ENCODE measurements at regions not wholly inside any gene's neighbourhood (a gene's known extent, or its start where the extent isn't known, plus 50 kb on each side); places are given as distances from the start of the nearest gene placed in this dataset.

GRCh38 chr13:90447034-90447733, 900.3 kb upstream of the MIR17HG start:
- H3K4me1 ChIP-seq (ENCODE audit: control insufficient read depth in 4 of 4, insufficient read depth in 4 of 4, low read length in 3 of 4) = no peaks in the 10 kb centered on the region
- no peaks in the 10 kb centered on the region for H3K36me3 ChIP-seq (ENCODE audit: control insufficient read depth in 4 of 4, insufficient read depth in 3 of 4, low read depth in 1 of 4, low read length in 3 of 4)
- 72% methylated on average over 2 of the region's 2 CpGs for WGBS
- no peak for TF ChIP-seq ATF3 (IDR thresholded peaks at IDR 0.05)
- no peak for TF ChIP-seq FOXA1 (IDR thresholded peaks at IDR 0.05)
- TF ChIP-seq CTCF (IDR thresholded peaks at IDR 0.05; ENCODE audit: low read depth, low read length, missing input control) = no peak
- no peak for TF ChIP-seq ZBTB33 (IDR thresholded peaks at IDR 0.05)
- TF ChIP-seq YY1 (IDR thresholded peaks at IDR 0.05) = no peak
- TF ChIP-seq RXRA (IDR thresholded peaks at IDR 0.05) = no peak
- TF ChIP-seq RAD21 (IDR thresholded peaks at IDR 0.05) = no peak
- no peak for TF ChIP-seq REST (IDR thresholded peaks at IDR 0.05)
- no peaks in the 10 kb centered on the region for H3K9me3 ChIP-seq (ENCODE audit: control insufficient read depth in 4 of 4, low read length in 3 of 4)
- no peak for DNase-seq (ENCODE audit: low spot score)
- H3K27me3 ChIP-seq (ENCODE audit: control insufficient read depth in 4 of 4, insufficient read depth in 4 of 4, low read length in 3 of 4) = no peaks in the 10 kb centered on the region
- H3K27ac ChIP-seq (ENCODE audit: low read depth in 1 of 2, low read length in 2 of 2) = no peak overlapping the region
- no peak overlapping the region for H3K9ac ChIP-seq (ENCODE audit: low read depth in 1 of 2, low read length in 2 of 2)
- no peak overlapping the region for H3K4me3 ChIP-seq (ENCODE audit: low read depth in 1 of 3, low read length in 3 of 3)

GRCh38 chr13:90447734-90448101, 899.8 kb upstream of the MIR17HG start:
- Histone ChIP-seq H3K4me3 (ENCODE audit: low read depth in 1 of 3, low read length in 3 of 3) (no peak overlapping the region), H3K27ac (ENCODE audit: low read depth in 1 of 2, low read length in 2 of 2) (no peak overlapping the region), H3K27me3 (ENCODE audit: control insufficient read depth in 4 of 4, insufficient read depth in 4 of 4, low read length in 3 of 4) (no peaks in the 10 kb centered on the region), H3K4me1 (ENCODE audit: control insufficient read depth in 4 of 4, insufficient read depth in 4 of 4, low read length in 3 of 4) (no peaks in the 10 kb centered on the region), H3K9me3 (ENCODE audit: control insufficient read depth in 4 of 4, low read length in 3 of 4) (no peaks in the 10 kb centered on the region), H3K36me3 (ENCODE audit: control insufficient read depth in 4 of 4, insufficient read depth in 3 of 4, low read depth in 1 of 4, low read length in 3 of 4) (no peaks in the 10 kb centered on the region), H3K9ac (ENCODE audit: low read depth in 1 of 2, low read length in 2 of 2) (no peak overlapping the region)
- TF ChIP-seq TAF1 (conservative IDR thresholded peaks at IDR 0.05) (no peak), RXRA (IDR thresholded peaks at IDR 0.05) (no peak), EGR1 (IDR thresholded peaks at IDR 0.05; ENCODE audit: low read depth in 2 of 2) (no peak), SP1 (IDR thresholded peaks at IDR 0.05) (no peak), REST (IDR thresholded peaks at IDR 0.05) (no peak), HNF4A (conservative IDR thresholded peaks at IDR 0.05) (no peak), MAX (IDR thresholded peaks at IDR 0.05) (no peak), NR2F2 (IDR thresholded peaks at IDR 0.05) (no peak), ZBTB33 (IDR thresholded peaks at IDR 0.05) (no peak), GABPA (IDR thresholded peaks at IDR 0.05 in 1 of 2, conservative IDR thresholded peaks at IDR 0.05 in 1 of 2) (no peak), HNF4G (IDR thresholded peaks at IDR 0.05) (no peak), YY1 (IDR thresholded peaks at IDR 0.05) (no peak)
- DNase-seq (ENCODE audit: low spot score) = no peak

Data from liver (tissue), 8 donors.